Activated CD4-positive, alpha-beta T cell treated with anti-CD3 and anti-CD28 coated beads, Interleukin-2, amount 10 ng/mL, durations not matched to agents 24 days and 14 days (primary cell): ENCODE measurements at regions not wholly inside any gene's neighbourhood (a gene's known extent, or its start where the extent isn't known, plus 50 kb on each side); places are given as distances from the start of the nearest gene placed in this dataset.

Source experiments
- DNase-seq: peaks from one replicate; pipeline ENCODE4 v3.0.0; 2022
- H3K27ac Mint-ChIP-seq: one replicate; pipeline ENCODE4 v1.8.0; 2022; ENCODE audit warnings: mild to moderate bottlenecking, mixed read lengths
- H3K27me3 Mint-ChIP-seq: one replicate; pipeline ENCODE4 v1.8.0; 2022; ENCODE audit warnings: mixed read lengths
- H3K36me3 Mint-ChIP-seq: one replicate; pipeline ENCODE4 v1.8.0; 2022; ENCODE audit warnings: low read depth, mild to moderate bottlenecking, mixed read lengths
- H3K4me1 Mint-ChIP-seq: one replicate; pipeline ENCODE4 v1.8.0; 2021; ENCODE audit warnings: mixed read lengths
- H3K4me3 Mint-ChIP-seq: one replicate; pipeline ENCODE4 v1.8.0; 2022; ENCODE audit warnings: mild to moderate bottlenecking, moderate library complexity, mixed read lengths
- H3K9me3 Mint-ChIP-seq: one replicate; pipeline ENCODE4 v1.8.0; 2021; ENCODE audit warnings: mixed read lengths
- intact Hi-C: fragments of 100-400 bp; cut with micrococcal nuclease; formaldehyde crosslinking; loops from one replicate; pipeline ENCODE4 v1.15.1; 2023

DNA sequence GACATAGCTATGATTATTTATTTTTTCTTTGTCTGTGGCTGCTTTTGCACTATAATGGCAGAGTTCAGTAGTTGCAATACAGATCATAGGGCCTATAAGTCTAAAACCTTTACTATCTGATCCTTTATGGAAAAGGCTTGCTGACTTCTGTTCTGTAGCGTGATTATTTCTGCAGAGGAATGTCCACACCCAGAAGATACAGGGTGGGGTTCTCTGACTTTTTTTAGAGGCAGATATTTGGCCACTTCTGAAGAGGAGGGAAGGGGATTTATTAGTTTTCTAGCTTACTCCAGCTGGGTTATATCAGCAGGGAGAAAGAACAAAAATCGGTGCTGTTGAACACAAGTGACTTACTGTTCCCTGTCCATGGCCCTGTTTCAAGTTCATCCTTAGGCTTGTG, 97.6 kb downstream of the RPE65 start:
- DNase-seq = no peak
- no peak overlapping the region for H3K27ac Mint-ChIP-seq

DNA sequence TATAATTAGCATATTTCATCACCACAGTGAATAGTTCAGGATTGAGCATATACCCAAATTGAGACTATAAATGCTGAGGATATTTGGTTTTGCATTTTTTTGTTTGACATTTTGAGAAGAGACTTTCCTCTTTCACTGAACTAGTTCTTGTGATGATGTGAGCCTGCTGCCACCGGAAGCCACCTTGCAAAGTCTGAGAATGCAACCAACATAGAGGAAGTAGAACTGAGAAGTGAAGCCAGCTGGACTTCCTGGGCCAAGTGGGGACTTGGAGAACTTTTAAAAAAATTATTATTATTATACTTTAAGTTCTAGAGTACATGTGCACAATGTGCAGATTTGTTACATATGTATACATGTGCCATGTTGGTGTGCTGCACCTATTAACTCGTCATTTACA, 102.3 kb downstream of the RPE65 start:
- no peak overlapping the region for H3K27ac Mint-ChIP-seq
- no peaks in the 10 kb centered on the region for H3K9me3 Mint-ChIP-seq
- intact Hi-C loops = loop anchor here (10.0 kb wide), 1 partner anchor 493 kb away; no protein-coding TSS in a partner anchor
- DNase-seq = no peak
- H3K27me3 Mint-ChIP-seq = peaks cover 2% of the 10 kb centered on the region
- H3K4me1 Mint-ChIP-seq = no peaks in the 10 kb centered on the region
- no peaks in the 10 kb centered on the region for H3K36me3 Mint-ChIP-seq
- H3K4me3 Mint-ChIP-seq = no peak overlapping the region

More for the DNA sequence above, 97.6 kb downstream of the RPE65 start:
- Mint-ChIP-seq H3K36me3 (no peaks in the 10 kb centered on the region), H3K4me3 (no peak overlapping the region), H3K9me3 (no peaks in the 10 kb centered on the region), H3K27me3 (peaks cover 2% of the 10 kb centered on the region), H3K4me1 (no peaks in the 10 kb centered on the region)
- intact Hi-C loops = no loop called here

DNA sequence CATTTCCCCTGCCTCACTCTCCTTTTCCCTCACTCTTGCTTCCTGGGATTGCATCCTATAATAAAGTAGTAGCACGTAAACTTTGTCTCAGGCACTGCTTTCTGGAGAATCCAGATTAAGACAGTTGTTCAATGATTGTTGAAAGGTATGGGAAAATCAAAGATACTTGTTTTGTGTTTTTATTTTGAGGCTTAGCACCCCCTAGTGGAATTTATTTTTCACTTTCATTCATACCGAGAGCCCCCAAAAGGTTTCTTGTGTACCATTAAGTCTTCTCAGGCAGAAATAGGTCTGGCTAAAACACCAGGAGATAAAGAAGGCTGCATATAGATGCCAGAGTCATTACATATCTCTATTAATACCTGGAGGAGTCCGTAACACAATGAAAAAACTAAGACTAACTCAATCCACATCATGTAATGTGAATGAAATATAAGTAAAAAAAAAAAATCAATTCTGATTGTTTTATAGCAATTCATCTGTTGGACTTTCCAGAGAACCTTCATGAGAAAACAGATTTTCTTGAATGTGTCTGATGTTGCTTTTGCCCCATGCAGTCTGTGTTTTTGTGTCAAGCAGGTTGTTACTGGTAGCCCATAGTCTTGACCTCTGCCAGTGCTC, 103.5 kb downstream of the RPE65 start:
- Mint-ChIP-seq H3K4me1 (no peaks in the 10 kb centered on the region), H3K4me3 (no peak overlapping the region), H3K36me3 (no peaks in the 10 kb centered on the region), H3K9me3 (no peaks in the 10 kb centered on the region), H3K27ac (no peak overlapping the region), H3K27me3 (peaks cover 2% of the 10 kb centered on the region)
- intact Hi-C loops = loop anchor here (10.0 kb wide), 1 partner anchor 491 kb away; no protein-coding TSS in a partner anchor
- no peak for DNase-seq

DNA sequence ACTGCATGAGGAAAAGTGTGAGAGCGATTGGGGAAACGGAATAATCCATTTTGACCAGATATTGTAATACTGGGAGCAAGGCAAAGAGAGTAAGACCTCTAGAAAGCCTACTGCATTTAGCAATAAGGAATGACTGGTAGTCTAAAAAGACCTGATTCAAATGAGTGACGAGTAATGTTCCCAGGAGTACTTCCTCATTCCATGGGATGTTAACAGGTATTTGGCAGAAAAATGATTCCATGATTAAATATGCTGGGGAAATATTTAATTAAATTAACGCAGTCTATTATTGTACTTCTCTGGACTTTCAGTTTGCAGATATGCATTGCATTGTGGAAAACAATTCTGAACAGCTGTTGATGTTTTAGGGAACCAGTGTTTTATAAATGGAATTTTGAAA, 105.5 kb downstream of the RPE65 start:
- Mint-ChIP-seq H3K4me1 (no peaks in the 10 kb centered on the region), H3K4me3 (no peak overlapping the region), H3K9me3 (no peaks in the 10 kb centered on the region), H3K27ac (no peak overlapping the region), H3K27me3 (no peaks in the 10 kb centered on the region), H3K36me3 (no peaks in the 10 kb centered on the region)
- no peak for DNase-seq
- intact Hi-C loops = loop anchor here (1.0 to 10.0 kb wide), 2 partner anchors 224 to 489 kb away; no protein-coding TSS in a partner anchor

DNA sequence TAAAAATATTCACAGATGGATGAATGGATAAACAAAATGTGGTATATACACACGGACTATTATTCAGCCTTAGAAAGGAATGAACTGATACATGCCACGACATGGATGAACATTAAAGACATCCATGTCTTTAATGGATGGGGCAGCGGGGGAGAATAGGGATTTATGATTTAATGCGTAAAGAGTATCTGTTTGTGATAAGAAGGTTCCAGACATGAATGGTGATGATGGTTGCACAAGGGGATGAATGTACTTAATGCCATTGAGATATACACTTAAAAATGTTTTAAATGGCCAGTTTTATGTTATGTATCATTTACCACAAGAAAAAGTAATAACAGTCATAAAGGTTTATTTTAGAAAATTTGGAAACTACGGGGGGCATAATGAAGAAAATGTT, 108.6 kb upstream of the WLS start:
- Mint-ChIP-seq H3K27ac (no peak overlapping the region), H3K4me3 (no peak overlapping the region), H3K4me1 (no peaks in the 10 kb centered on the region), H3K27me3 (no peaks in the 10 kb centered on the region), H3K9me3 (no peaks in the 10 kb centered on the region), H3K36me3 (no peaks in the 10 kb centered on the region)
- DNase-seq = no peak
- intact Hi-C loops = loop anchor here (10.0 kb wide), 1 partner anchor 486 kb away; no protein-coding TSS in a partner anchor

DNA sequence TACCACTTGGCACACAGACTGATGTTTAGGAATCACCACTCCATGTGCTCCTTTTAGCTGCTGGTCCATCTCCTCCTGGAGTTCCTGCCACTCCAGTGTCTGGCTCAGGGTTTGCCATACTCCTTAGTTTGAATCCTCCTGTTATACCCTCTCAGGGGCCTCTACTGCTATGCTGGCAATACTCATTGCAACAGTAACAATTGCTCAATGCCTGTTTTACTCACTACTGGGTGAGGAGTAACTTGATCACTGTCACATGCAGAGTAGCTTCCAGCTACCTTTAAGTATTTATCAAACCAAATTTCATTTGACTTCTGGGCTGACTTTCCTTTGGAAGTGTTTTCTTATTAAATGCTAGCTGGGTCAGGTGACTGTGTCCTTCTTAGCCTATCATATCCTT, 107.2 kb upstream of the WLS start:
- Mint-ChIP-seq H3K36me3 (no peaks in the 10 kb centered on the region), H3K27me3 (no peaks in the 10 kb centered on the region), H3K4me1 (no peaks in the 10 kb centered on the region), H3K27ac (no peak overlapping the region), H3K4me3 (no peak overlapping the region), H3K9me3 (no peaks in the 10 kb centered on the region)
- DNase-seq = no peak
- intact Hi-C loops = no loop called here

DNA sequence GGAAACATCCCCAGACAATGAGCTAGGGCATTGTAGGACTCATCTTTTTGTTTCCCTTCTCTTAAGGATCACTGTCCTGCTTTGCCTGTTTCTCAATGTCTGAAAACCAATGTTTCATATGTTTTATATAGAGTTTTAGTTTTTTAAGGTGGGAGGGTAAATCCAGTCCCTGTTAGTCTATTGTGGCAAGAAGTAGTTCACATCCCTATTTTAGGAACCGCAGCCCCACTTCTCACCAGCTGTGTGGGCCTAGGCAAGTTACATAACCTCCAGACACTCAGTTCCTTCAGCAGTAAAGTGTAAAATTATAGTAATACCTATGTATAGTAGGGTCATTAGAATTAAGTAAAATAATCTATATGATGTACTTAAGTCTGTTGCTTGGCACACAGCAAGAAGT, 105.8 kb upstream of the WLS start:
- no peak overlapping the region for H3K27ac Mint-ChIP-seq
- H3K4me3 Mint-ChIP-seq = no peak overlapping the region
- H3K4me1 Mint-ChIP-seq = no peaks in the 10 kb centered on the region
- no peaks in the 10 kb centered on the region for H3K9me3 Mint-ChIP-seq
- H3K27me3 Mint-ChIP-seq = no peaks in the 10 kb centered on the region
- intact Hi-C loops = no loop called here
- DNase-seq = no peak
- no peaks in the 10 kb centered on the region for H3K36me3 Mint-ChIP-seq

DNA sequence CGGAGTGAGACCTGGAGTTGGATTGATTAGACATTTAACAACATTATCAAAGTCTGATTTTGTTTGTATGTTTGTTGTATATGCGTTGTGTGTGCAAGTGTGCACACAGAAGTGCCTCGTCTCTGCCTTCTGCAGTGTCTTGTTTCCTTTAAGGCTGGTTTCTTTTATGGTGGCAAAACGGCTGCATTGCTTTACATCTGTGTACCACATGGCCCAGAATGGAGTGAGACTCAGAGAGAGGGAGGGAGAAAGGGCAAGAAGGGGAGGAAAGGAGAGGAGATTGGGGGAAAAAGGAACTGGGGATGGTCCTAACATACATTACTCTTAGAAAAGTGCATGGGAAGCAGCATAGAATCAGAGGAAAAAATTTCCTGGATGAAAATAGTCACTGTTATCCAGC, 99.7 kb upstream of the WLS start:
- Mint-ChIP-seq H3K27me3 (no peaks in the 10 kb centered on the region), H3K4me1 (no peaks in the 10 kb centered on the region), H3K9me3 (no peaks in the 10 kb centered on the region), H3K27ac (no peak overlapping the region), H3K4me3 (no peak overlapping the region), H3K36me3 (no peaks in the 10 kb centered on the region)
- DNase-seq = no peak
- intact Hi-C loops = no loop called here

DNA sequence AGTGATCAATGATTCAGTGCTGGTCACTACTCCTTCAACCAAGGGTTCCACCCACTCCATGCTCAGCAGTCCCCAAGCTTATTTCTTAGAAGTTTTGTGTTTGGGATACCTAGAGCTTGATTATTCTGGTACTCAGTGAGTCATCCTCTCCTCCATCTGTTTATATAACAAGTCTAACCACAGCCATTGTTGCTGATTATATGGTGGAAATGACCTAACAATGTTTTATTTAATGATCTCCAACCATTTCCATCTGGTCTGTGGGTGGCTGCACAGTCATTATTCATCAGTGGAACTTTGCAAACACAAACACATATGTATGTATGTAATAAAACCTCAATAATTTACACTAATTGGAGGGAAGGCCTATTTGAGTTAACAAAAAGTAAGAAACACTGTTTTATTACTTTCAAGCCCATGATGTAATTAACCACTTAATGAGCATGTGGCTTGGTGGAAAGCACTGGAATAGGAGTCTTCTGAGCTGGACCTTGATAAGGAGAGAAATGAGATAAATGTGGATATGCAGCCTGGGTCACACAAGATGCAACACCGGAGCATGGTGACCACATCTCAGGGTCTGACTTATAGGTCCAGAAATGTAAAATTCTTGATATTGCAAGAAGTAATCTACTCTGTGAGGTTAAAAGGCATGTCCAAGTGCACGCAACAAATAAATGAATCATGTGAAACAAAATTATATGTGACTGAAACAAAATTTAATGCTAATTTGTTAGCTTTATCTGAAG, 99.0 kb upstream of the WLS start:
- Mint-ChIP-seq H3K27ac (no peak overlapping the region), H3K9me3 (no peaks in the 10 kb centered on the region), H3K27me3 (no peaks in the 10 kb centered on the region), H3K4me3 (no peak overlapping the region), H3K4me1 (no peaks in the 10 kb centered on the region), H3K36me3 (no peaks in the 10 kb centered on the region)
- intact Hi-C loops = no loop called here
- no peak for DNase-seq

DNA sequence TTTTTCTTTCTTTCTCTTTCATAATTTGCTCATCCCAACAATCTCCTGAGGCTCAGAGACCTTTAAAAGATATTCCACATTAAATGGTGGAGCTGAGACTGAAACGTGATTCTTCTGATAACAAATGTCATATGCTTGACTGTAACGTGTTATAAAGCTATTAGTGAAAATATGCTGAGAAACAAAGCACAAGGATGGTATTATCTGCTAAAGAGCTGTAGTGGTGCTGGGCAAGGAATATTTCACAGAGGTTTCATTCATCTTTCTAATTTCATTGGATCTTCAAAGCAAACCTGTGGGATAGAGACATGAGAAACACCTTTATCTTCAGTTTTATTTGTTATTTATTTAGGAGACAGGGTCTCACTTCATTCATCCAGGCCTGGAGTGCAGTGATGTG, 98.1 kb upstream of the WLS start:
- DNase-seq = no peak
- Mint-ChIP-seq H3K27ac (no peak overlapping the region), H3K4me1 (no peaks in the 10 kb centered on the region), H3K4me3 (no peak overlapping the region), H3K27me3 (no peaks in the 10 kb centered on the region), H3K36me3 (no peaks in the 10 kb centered on the region), H3K9me3 (no peaks in the 10 kb centered on the region)
- intact Hi-C loops = no loop called here

DNA sequence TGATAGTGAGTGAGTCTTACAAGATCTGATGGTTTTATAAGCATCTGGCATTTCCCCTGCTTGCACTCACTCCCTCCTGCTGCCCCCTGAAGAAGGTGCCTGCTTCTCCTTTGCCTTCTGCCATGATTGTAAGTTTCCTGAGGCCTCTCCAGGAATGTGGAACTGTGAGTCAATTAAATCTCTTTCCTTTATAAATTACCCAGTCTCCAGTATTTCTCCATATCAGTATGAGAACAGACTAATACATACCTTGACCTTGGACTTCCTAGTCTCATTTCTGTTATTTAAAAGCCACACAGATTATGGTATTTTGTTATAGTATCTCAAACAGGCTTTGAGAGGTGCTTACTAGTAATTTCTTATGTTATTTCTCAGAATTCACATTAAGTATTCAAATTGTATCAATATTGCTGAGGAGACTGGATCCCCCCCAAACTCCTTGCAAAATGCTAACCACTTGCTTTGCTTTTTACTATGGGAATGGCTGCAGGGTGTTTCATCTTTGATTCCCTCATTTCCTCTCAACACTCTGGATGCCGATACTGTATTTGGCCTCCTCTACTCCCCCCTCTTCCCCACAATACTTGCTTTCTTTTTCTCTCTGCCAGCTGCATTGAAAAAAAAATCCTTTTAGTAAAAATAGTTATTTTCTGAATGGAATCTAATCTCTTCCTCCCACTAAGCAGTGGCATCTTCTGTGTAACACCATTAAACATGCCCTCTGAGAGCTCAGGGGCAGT, 96.9 kb upstream of the WLS start:
- Mint-ChIP-seq H3K9me3 (no peaks in the 10 kb centered on the region), H3K27me3 (no peaks in the 10 kb centered on the region), H3K4me3 (no peak overlapping the region), H3K27ac (no peak overlapping the region), H3K4me1 (no peaks in the 10 kb centered on the region), H3K36me3 (no peaks in the 10 kb centered on the region)
- no peak for DNase-seq
- intact Hi-C loops = no loop called here

DNA sequence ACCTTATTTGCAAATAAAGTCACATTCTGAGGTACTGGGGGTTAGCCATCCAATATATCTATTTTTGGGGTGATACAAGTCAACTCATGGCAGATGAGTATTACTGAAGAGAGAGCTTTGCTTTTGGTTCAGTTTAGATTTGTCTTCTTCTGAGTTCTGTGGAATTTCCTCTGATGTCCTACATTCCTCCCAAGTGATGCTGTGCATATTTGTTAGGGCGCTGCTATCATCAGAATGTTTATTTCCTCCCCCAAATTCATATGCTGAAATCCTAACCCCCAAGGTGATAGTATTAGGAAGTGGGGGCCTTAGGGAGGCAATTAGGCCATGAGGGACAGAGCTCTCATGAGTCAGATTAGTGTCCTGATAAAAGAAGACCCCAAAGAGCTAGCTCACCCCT, 96.2 kb upstream of the WLS start:
- Mint-ChIP-seq H3K4me1 (no peaks in the 10 kb centered on the region), H3K27me3 (no peaks in the 10 kb centered on the region), H3K4me3 (no peak overlapping the region), H3K36me3 (no peaks in the 10 kb centered on the region), H3K27ac (no peak overlapping the region), H3K9me3 (no peaks in the 10 kb centered on the region)
- DNase-seq = no peak
- intact Hi-C loops = no loop called here

DNA sequence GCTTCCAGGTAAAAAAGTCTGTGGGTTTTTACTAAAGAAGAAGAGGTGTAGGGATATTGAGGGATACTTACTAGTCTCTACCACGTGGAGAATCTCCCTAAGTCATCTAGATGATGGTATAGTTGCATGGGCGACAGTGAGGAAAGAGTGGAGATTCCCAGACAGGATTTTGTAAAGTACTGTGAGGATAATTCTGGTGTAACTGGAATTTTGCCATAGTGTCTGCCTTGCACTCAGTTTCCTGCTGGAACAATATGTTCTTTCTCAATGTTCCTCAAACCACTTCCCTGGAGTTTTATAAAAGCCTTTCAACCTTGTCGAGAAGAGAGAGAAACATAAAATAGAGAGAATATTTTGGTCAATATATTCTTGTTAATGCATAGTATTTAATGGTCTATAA, 95.1 kb upstream of the WLS start:
- intact Hi-C loops = no loop called here
- H3K4me1 Mint-ChIP-seq = no peaks in the 10 kb centered on the region

DNA sequence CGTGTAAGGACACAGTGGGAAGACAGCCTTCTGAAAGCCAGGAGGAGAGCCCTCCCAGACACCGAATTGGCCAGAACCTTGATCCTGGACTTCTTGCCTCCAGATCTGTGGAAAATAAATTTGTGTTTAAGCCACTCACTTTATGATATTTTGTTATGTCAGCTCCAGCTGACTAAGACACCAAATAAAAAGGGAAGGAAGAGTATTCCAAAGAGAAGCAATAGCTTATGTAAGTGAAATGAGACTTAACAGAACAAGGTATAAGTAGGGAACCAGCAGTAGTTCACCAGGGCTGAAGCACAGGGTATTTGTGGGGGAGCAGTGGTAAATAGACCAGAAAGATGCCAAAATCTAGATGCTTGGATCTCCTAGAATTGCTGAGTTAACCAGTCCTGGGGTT, 94.2 kb upstream of the WLS start:
- Mint-ChIP-seq H3K4me3 (no peak overlapping the region), H3K27me3 (no peaks in the 10 kb centered on the region), H3K9me3 (no peaks in the 10 kb centered on the region), H3K36me3 (no peaks in the 10 kb centered on the region), H3K4me1 (no peaks in the 10 kb centered on the region), H3K27ac (no peak overlapping the region)
- intact Hi-C loops = no loop called here
- DNase-seq = no peak

More for the DNA sequence above, 95.1 kb upstream of the WLS start:
- Mint-ChIP-seq H3K4me3 (no peak overlapping the region), H3K36me3 (no peaks in the 10 kb centered on the region), H3K27ac (no peak overlapping the region), H3K27me3 (no peaks in the 10 kb centered on the region), H3K9me3 (no peaks in the 10 kb centered on the region)
- DNase-seq = no peak
